Keratinocyte (primary cell): ENCODE measurements at regions not wholly inside any gene's neighbourhood (a gene's known extent, or its start where the extent isn't known, plus 50 kb on each side); places are given as distances from the start of the nearest gene placed in this dataset.

Experiments
- CTCF ChIP-seq, 3 experiments: IDR thresholded peaks in 1 of 3; conservative IDR thresholded peaks in 1 of 3; optimal IDR thresholded peaks in 1 of 3; 2 replicates in 2 of 3; 3 replicates in 1 of 3; pipeline versions ENCODE3 to v1.5.1; 2011; ENCODE audit warnings: low read length in 3 of 3, mild to moderate bottlenecking in 3 of 3, moderate library complexity in 2 of 3, control low read depth in 1 of 3, inconsistent platforms in 1 of 3; ENCODE audit not compliant: insufficient read depth in 2 of 3; ENCODE audit errors: extremely low read depth in 1 of 3
- EZH2 ChIP-seq: IDR thresholded peaks from one replicate; pipeline ENCODE4 v1.6.1; 2012; ENCODE audit warnings: inconsistent platforms, mild to moderate bottlenecking, low read length, moderate library complexity

- TF ChIP-seq CTCF (optimal IDR thresholded peaks at IDR 0.05 in 1 of 3, IDR thresholded peaks at IDR 0.05 in 1 of 3, conservative IDR thresholded peaks at IDR 0.05 in 1 of 3; ENCODE audit: extremely low read depth in 1 of 3, insufficient read depth in 2 of 3, low read length in 3 of 3), result no peak
- no peak for TF ChIP-seq EZH2
Measured at GRCh38 chr4:60365176-60365575, 835.0 kb upstream of the ADGRL3 start.
